ENCODE measurements at regions not wholly inside any gene's neighbourhood (a gene's known extent, or its start where the extent isn't known, plus 50 kb on each side); places are given as distances from the start of the nearest gene placed in this dataset.

DNA sequence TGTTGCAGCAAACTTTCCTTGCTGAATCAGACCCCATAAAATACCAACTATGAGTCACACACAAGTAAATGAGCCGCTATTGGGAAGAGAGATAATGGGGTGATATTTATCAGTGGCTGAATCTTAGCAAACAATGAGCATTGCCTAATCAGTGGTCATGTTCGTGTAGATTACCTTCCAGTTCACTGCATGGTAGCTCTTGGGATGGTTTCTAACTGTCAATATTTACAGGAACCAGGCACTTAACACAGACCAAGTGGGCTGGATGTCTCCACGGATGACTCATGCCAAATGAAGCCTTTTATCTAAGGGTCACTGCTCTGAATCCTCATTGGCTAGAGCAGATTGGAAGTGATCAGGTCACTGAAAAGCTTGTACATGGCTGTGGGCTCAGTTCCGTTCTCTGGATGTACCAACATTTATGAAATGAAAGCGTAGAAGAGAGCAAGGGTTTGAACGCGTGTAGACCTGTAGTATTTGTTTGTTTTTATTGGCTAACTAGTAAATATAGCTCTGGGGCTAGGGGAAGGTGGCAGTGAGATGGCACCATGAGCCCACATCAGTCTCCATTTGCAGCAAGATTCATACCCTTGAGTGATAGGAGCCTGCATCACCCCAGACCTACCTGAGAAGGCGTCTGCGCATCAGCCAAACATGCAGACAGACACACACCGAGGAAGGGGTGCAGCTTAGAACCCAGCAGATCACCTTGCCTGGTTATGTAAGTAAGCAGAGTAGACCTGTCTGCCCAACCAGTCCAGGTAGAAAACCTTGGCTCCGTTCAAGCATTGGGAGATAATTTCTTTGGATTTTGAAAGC, 153.3 kb downstream of the TOMM20 start (continued):
- TF ChIP-seq, protein P1, sequence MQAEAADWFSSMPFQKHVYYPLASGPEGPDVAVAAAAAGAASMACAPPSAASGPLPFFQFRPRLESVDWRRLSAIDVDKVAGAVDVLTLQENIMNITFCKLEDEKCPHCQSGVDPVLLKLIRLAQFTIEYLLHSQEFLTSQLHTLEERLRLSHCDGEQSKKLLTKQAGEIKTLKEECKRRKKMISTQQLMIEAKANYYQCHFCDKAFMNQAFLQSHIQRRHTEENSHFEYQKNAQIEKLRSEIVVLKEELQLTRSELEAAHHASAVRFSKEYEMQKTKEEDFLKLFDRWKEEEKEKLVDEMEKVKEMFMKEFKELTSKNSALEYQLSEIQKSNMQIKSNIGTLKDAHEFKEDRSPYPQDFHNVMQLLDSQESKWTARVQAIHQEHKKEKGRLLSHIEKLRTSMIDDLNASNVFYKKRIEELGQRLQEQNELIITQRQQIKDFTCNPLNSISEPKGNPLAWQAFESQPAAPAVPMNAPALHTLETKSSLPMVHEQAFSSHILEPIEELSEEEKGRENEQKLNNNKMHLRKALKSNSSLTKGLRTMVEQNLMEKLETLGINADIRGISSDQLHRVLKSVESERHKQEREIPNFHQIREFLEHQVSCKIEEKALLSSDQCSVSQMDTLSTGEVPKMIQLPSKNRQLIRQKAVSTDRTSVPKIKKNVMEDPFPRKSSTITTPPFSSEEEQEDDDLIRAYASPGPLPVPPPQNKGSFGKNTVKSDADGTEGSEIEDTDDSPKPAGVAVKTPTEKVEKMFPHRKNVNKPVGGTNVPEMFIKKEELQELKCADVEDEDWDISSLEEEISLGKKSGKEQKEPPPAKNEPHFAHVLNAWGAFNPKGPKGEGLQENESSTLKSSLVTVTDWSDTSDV (CRISPR knock-in tag; IDR thresholded peaks at IDR 0.05), result no peak
- TF ChIP-seq, protein P2, sequence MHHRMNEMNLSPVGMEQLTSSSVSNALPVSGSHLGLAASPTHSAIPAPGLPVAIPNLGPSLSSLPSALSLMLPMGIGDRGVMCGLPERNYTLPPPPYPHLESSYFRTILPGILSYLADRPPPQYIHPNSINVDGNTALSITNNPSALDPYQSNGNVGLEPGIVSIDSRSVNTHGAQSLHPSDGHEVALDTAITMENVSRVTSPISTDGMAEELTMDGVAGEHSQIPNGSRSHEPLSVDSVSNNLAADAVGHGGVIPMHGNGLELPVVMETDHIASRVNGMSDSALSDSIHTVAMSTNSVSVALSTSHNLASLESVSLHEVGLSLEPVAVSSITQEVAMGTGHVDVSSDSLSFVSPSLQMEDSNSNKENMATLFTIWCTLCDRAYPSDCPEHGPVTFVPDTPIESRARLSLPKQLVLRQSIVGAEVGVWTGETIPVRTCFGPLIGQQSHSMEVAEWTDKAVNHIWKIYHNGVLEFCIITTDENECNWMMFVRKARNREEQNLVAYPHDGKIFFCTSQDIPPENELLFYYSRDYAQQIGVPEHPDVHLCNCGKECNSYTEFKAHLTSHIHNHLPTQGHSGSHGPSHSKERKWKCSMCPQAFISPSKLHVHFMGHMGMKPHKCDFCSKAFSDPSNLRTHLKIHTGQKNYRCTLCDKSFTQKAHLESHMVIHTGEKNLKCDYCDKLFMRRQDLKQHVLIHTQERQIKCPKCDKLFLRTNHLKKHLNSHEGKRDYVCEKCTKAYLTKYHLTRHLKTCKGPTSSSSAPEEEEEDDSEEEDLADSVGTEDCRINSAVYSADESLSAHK (CRISPR knock-in tag; IDR thresholded peaks at IDR 0.05; ENCODE audit: borderline replicate concordance), result no peak
- TF ChIP-seq ZC3H13 (CRISPR knock-in tag; IDR thresholded peaks at IDR 0.05) (peak; percentile 27; the same call in 1 of the 2 replicates), SNRNP70 (IDR thresholded peaks at IDR 0.05; ENCODE audit: low read depth, low read length) (no peak), POGZ (CRISPR knock-in tag; IDR thresholded peaks at IDR 0.05) (peak; percentile 89), HMG20B (CRISPR knock-in tag; conservative IDR thresholded peaks at IDR 0.05) (peak; percentile 92), ZBTB1 (CRISPR knock-in tag; IDR thresholded peaks at IDR 0.05; ENCODE audit: borderline replicate concordance) (no peak), NR2F1 (CRISPR knock-in tag; IDR thresholded peaks at IDR 0.05) (peak; percentile 86 to 87), TCF7 (IDR thresholded peaks at IDR 0.05; ENCODE audit: low read depth) (peak; percentile 98), ATF7 (IDR thresholded peaks at IDR 0.05) (peak; percentile 82), ATF7 (CRISPR knock-in tag; IDR thresholded peaks at IDR 0.05) (peak; percentile 92; the same call in 1 of the 2 replicates), ZNF841 (CRISPR knock-in tag; IDR thresholded peaks at IDR 0.05; ENCODE audit: borderline replicate concordance) (no peak), ZNF431 (CRISPR knock-in tag; IDR thresholded peaks at IDR 0.05; ENCODE audit: borderline replicate concordance, low read depth) (peak; percentile 26; the same call in 1 of the 2 replicates), NR2F2 (IDR thresholded peaks at IDR 0.05; ENCODE audit: borderline replicate concordance, low read depth) (no peak), FOXA1 (IDR thresholded peaks at IDR 0.05) (peak; percentile 95), FOXA1 (CRISPR knock-in tag; IDR thresholded peaks at IDR 0.05) (peak; percentile 99)
- TF ChIP-seq, protein P3, sequence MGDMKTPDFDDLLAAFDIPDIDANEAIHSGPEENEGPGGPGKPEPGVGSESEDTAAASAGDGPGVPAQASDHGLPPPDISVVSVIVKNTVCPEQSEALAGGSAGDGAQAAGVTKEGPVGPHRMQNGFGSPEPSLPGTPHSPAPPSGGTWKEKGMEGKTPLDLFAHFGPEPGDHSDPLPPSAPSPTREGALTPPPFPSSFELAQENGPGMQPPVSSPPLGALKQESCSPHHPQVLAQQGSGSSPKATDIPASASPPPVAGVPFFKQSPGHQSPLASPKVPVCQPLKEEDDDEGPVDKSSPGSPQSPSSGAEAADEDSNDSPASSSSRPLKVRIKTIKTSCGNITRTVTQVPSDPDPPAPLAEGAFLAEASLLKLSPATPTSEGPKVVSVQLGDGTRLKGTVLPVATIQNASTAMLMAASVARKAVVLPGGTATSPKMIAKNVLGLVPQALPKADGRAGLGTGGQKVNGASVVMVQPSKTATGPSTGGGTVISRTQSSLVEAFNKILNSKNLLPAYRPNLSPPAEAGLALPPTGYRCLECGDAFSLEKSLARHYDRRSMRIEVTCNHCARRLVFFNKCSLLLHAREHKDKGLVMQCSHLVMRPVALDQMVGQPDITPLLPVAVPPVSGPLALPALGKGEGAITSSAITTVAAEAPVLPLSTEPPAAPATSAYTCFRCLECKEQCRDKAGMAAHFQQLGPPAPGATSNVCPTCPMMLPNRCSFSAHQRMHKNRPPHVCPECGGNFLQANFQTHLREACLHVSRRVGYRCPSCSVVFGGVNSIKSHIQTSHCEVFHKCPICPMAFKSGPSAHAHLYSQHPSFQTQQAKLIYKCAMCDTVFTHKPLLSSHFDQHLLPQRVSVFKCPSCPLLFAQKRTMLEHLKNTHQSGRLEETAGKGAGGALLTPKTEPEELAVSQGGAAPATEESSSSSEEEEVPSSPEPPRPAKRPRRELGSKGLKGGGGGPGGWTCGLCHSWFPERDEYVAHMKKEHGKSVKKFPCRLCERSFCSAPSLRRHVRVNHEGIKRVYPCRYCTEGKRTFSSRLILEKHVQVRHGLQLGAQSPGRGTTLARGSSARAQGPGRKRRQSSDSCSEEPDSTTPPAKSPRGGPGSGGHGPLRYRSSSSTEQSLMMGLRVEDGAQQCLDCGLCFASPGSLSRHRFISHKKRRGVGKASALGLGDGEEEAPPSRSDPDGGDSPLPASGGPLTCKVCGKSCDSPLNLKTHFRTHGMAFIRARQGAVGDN (CRISPR knock-in tag; IDR thresholded peaks at IDR 0.05), result peak; percentile 33; the same call in 1 of the 2 replicates
- TF ChIP-seq, protein P4, sequence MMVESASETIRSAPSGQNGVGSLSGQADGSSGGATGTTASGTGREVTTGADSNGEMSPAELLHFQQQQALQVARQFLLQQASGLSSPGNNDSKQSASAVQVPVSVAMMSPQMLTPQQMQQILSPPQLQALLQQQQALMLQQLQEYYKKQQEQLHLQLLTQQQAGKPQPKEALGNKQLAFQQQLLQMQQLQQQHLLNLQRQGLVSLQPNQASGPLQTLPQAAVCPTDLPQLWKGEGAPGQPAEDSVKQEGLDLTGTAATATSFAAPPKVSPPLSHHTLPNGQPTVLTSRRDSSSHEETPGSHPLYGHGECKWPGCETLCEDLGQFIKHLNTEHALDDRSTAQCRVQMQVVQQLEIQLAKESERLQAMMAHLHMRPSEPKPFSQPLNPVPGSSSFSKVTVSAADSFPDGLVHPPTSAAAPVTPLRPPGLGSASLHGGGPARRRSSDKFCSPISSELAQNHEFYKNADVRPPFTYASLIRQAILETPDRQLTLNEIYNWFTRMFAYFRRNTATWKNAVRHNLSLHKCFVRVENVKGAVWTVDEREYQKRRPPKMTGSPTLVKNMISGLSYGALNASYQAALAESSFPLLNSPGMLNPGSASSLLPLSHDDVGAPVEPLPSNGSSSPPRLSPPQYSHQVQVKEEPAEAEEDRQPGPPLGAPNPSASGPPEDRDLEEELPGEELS (CRISPR knock-in tag; IDR thresholded peaks at IDR 0.05), result peak; percentile 99
